Bronchial epithelial cell (primary cell): ENCODE measurements at regions not wholly inside any gene's neighbourhood (a gene's known extent, or its start where the extent isn't known, plus 50 kb on each side); places are given as distances from the start of the nearest gene placed in this dataset.
A peak's percentile ranks its signal among the peaks of the same experiment; 100 is the strongest.

Experiments used
- DNase-seq: peaks from one replicate; pipeline ENCODE4 v3.0.0-alpha.2; 2010; ENCODE audit warnings: low read depth
- FAIRE-seq: peaks from 2 replicates; lab custom pipeline; 2011; peaks lifted over from hg19 to GRCh38; lab: Jason Lieb, UNC
- H3K27me3 ChIP-seq: 2 replicates; pipeline ENCODE4 v1.5.1; 2011; ENCODE audit warnings: low read length; ENCODE audit not compliant: control insufficient read depth, insufficient read depth
- H3K36me3 ChIP-seq: 2 replicates; pipeline ENCODE4 v1.5.1; 2011; ENCODE audit warnings: low read length; ENCODE audit not compliant: control insufficient read depth, insufficient read depth
- H3K4me3 ChIP-seq: 2 replicates; pipeline ENCODE4 v1.5.1; 2011; ENCODE audit warnings: mild to moderate bottlenecking, low read depth, low read length, control low read depth
- CTCF ChIP-seq: IDR thresholded peaks from 2 replicates; pipeline ENCODE4 v1.5.1; 2011; ENCODE audit warnings: mild to moderate bottlenecking, moderate library complexity, low read length, control low read depth, inconsistent platforms; ENCODE audit not compliant: insufficient read depth, severe bottlenecking

GRCh38 chr14:100468557-100468956 lies 118.7 kb downstream of the BEGAIN start:
- H3K36me3 ChIP-seq, result no peaks in the 10 kb centered on the region
- H3K4me3 ChIP-seq, result no peak overlapping the region
- DNase-seq (no peak), FAIRE-seq (no peak)
- no peak for TF ChIP-seq CTCF
- no peaks in the 10 kb centered on the region for H3K27me3 ChIP-seq

- peak; percentile 81 for FAIRE-seq
These were observed 117.3 kb downstream of the BEGAIN start for GRCh38 chr14:100469632-100470522.

GRCh38 chr14:100470523-100470897 lies 116.7 kb downstream of the BEGAIN start:
- H3K36me3 ChIP-seq, result no peaks in the 10 kb centered on the region
- no peaks in the 10 kb centered on the region for H3K27me3 ChIP-seq
- DNase-seq (no peak), FAIRE-seq (no peak)
- H3K4me3 ChIP-seq, result no peak overlapping the region
- no peak for TF ChIP-seq CTCF

More at GRCh38 chr14:100469632-100470522, 117.3 kb downstream of the BEGAIN start:
- TF ChIP-seq CTCF, result no peak
- no peak for DNase-seq
- H3K36me3 ChIP-seq, result no peaks in the 10 kb centered on the region
- H3K27me3 ChIP-seq, result no peaks in the 10 kb centered on the region
- H3K4me3 ChIP-seq, result no peak overlapping the region

GRCh38 chr14:100471441-100472093 lies 115.7 kb downstream of the BEGAIN start:
- FAIRE-seq, result no peak
- Histone ChIP-seq H3K27me3 (no peaks in the 10 kb centered on the region), H3K4me3 (no peak overlapping the region), H3K36me3 (no peaks in the 10 kb centered on the region)
- no peak for DNase-seq
- TF ChIP-seq CTCF, result no peak

GRCh38 chr14:100472094-100472455 lies 115.1 kb downstream of the BEGAIN start:
- FAIRE-seq (no peak), DNase-seq (no peak)
- no peak overlapping the region for H3K4me3 ChIP-seq
- TF ChIP-seq CTCF, result no peak
- H3K36me3 ChIP-seq, result no peaks in the 10 kb centered on the region
- no peaks in the 10 kb centered on the region for H3K27me3 ChIP-seq
